HepG2 (cell line): ENCODE measurements at regions not wholly inside any gene's neighbourhood (a gene's known extent, or its start where the extent isn't known, plus 50 kb on each side); places are given as distances from the start of the nearest gene placed in this dataset.

Source experiments
- FOXM1 ChIP-seq: sonication (generic); formaldehyde crosslinking; IDR thresholded peaks from 2 replicates; pipeline ENCODE4 v1.5.0; 2020; ENCODE audit warnings: missing genetic modification reagents
- MYC ChIP-seq: sonication (generic); formaldehyde crosslinking; IDR thresholded peaks from 2 replicates; pipeline ENCODE4 v1.9.0; 2021; ENCODE audit warnings: missing genetic modification reagents, borderline replicate concordance
- PBX2 ChIP-seq: IDR thresholded peaks from 2 replicates; pipeline ENCODE4 v1.6.1; 2016; ENCODE audit warnings: control low read depth
- SP4 ChIP-seq: sonication (generic); formaldehyde crosslinking; IDR thresholded peaks from 2 replicates; pipeline ENCODE4 v1.8.1; 2023; ENCODE audit warnings: mild to moderate bottlenecking, missing genetic modification reagents
- TP53 ChIP-seq: sonication (generic); formaldehyde crosslinking; conservative IDR thresholded peaks from 2 replicates; pipeline ENCODE4 v1.4.0; 2020; ENCODE audit warnings: missing genetic modification reagents
- ZBTB33 ChIP-seq: sonication (generic); formaldehyde crosslinking; IDR thresholded peaks from 2 replicates; pipeline ENCODE4 v1.4.0; 2020; ENCODE audit warnings: missing genetic modification reagents
- ZHX2 ChIP-seq, 2 experiments: sonication (generic) in 1 of 2; formaldehyde crosslinking in 1 of 2; IDR thresholded peaks; 2 replicates each; pipeline versions ENCODE4 v1.6.1 to v1.9.0; 2014 to 2022; ENCODE audit warnings: antibody characterized with exemption in 1 of 2, borderline replicate concordance in 1 of 2, inconsistent platforms in 1 of 2, low read depth in 1 of 2, missing genetic modification reagents in 1 of 2
- ZNF549 ChIP-seq: sonication (generic); formaldehyde crosslinking; IDR thresholded peaks from 2 replicates; pipeline ENCODE4 v1.5.0; 2020; ENCODE audit warnings: missing genetic modification reagents

- TF ChIP-seq ZBTB33 (CRISPR knock-in tag): no peak
- TF ChIP-seq MYC (CRISPR knock-in tag): no peak
- no peak for TF ChIP-seq PBX2 (CRISPR knock-in tag)
- no peak for TF ChIP-seq ZNF549 (CRISPR knock-in tag)
- TF ChIP-seq FOXM1 (CRISPR knock-in tag): no peak
- no peak for TF ChIP-seq SP4 (CRISPR knock-in tag)
- TF ChIP-seq ZHX2 (IDR thresholded peaks at IDR 0.05; ENCODE audit: low read depth): no peak
- TF ChIP-seq ZHX2 (CRISPR knock-in tag; IDR thresholded peaks at IDR 0.05; ENCODE audit: borderline replicate concordance): no peak
- no peak for TF ChIP-seq TP53 (CRISPR knock-in tag)
These were observed 60.9 kb downstream of the LIG4 start for GRCh38 chr13:108154421-108154858.
